Tibial artery (tissue), 4 donors: ENCODE measurements at regions not wholly inside any gene's neighbourhood (a gene's known extent, or its start where the extent isn't known, plus 50 kb on each side); places are given as distances from the start of the nearest gene placed in this dataset.

Source experiments
- DNase-seq, 2 donors: peaks; one replicate each; pipeline ENCODE4 v3.0.0-alpha.2; 2019
- H3K27ac ChIP-seq, 2 donors: fragments of 200-600 bp; sonication (generic) in 1 of 2; 1 replicate in 1 of 2; 2 replicates in 1 of 2; pipeline ENCODE4 v1.5.1; 2018 to 2019; ENCODE audit warnings: mild to moderate bottlenecking in 1 of 2
- H3K27me3 ChIP-seq, 2 donors: fragments of 200-600 bp; sonication (generic) in 1 of 2; one replicate each; pipeline versions ENCODE4 v1.5.1 to v1.6.0; 2016 to 2019
- H3K36me3 ChIP-seq, 3 donors: fragments of 200-600 bp; sonication (generic) in 2 of 3; one replicate each; pipeline ENCODE4 v1.5.1; 2016 to 2019; ENCODE audit warnings: mild to moderate bottlenecking in 2 of 3
- H3K4me1 ChIP-seq, 4 donors: fragments of 200-600 bp; sonication (generic) in 2 of 4; 1 replicate in 3 of 4; 2 replicates in 1 of 4; pipeline ENCODE4 v1.5.1; 2016 to 2019
- H3K4me3 ChIP-seq, 2 donors: fragments of 200-600 bp; sonication (generic) in 1 of 2; 1 replicate in 1 of 2; 2 replicates in 1 of 2; pipeline ENCODE4 v1.5.1; 2018 to 2019; ENCODE audit warnings: mild to moderate bottlenecking in 2 of 2
- H3K9me3 ChIP-seq, 3 donors: fragments of 200-600 bp; sonication (generic) in 1 of 3; one replicate each; pipeline ENCODE4 v1.5.1; 2016 to 2019
- CTCF ChIP-seq, 2 experiments: fragments of 200-600 bp in 1 of 2; fragments of 450-650 bp in 1 of 2; IDR thresholded peaks; one replicate each; pipeline ENCODE4 v1.5.1; 2017 to 2019; ENCODE audit warnings: antibody characterized with exemption in 2 of 2, mild to moderate bottlenecking in 1 of 2, moderate library complexity in 1 of 2
- intact Hi-C: fragments of 100-400 bp; cut with DNase I; formaldehyde crosslinking; loops from one replicate; pipeline ENCODE4 v1.15.0; 2023; ENCODE audit warnings: low total_unique reads

GRCh38 chr3:156772588-156773206, 53.5 kb upstream of the LEKR1 start:
- peaks cover 0 to 5% (median 4%) of the 10 kb centered on the region in 4 donors for H3K4me1 ChIP-seq
- DNase-seq: no peak
- H3K27me3 ChIP-seq: no peaks in the 10 kb centered on the region
- no peaks in the 10 kb centered on the region for H3K9me3 ChIP-seq
- no peak for TF ChIP-seq CTCF (IDR thresholded peaks at IDR 0.05)
- no peak overlapping the region for H3K27ac ChIP-seq
- no peaks in the 10 kb centered on the region for H3K36me3 ChIP-seq
- H3K4me3 ChIP-seq: no peak overlapping the region
- intact Hi-C loops: no loop called here

- H3K27me3 ChIP-seq: no peaks in the 10 kb centered on the region
- peaks cover 0 to 4% (median 0%) of the 10 kb centered on the region in 4 donors for H3K4me1 ChIP-seq
- TF ChIP-seq CTCF (IDR thresholded peaks at IDR 0.05): no peak
- H3K27ac ChIP-seq: no peak overlapping the region
- intact Hi-C loops: no loop called here
- no peaks in the 10 kb centered on the region for H3K9me3 ChIP-seq
- no peaks in the 10 kb centered on the region for H3K36me3 ChIP-seq
- H3K4me3 ChIP-seq: no peak overlapping the region
- no peak for DNase-seq
Observed at GRCh38 chr3:156776031-156776430, 50.1 kb upstream of the LEKR1 start.
